GM23338 (cell line): ENCODE measurements at regions not wholly inside any gene's neighbourhood (a gene's known extent, or its start where the extent isn't known, plus 50 kb on each side); places are given as distances from the start of the nearest gene placed in this dataset.

Experiments
- ATAC-seq: fragments of 200-7000 bp; cut with Tn5 transposase; 3 replicates; pipeline ENCODE4 v1.9.1; 2020
- DNase-seq: peaks from one replicate; pipeline ENCODE4 v3.0.0-alpha.2; 2015; ENCODE audit warnings: low spot score
- H2AFZ ChIP-seq: fragments of 200-600 bp; sonication (generic); 2 replicates; pipeline ENCODE4 v1.8.0; 2016; ENCODE audit warnings: antibody characterized with exemption, mild to moderate bottlenecking, moderate library complexity
- H3F3A ChIP-seq: fragments of 200-600 bp; sonication (generic); replicated peaks from 2 replicates; pipeline ENCODE4 v1.8.0; 2017; ENCODE audit warnings: antibody characterized with exemption, mixed run types, low read depth
- H3K27ac ChIP-seq: fragments of 200-600 bp; sonication (generic); 2 replicates; pipeline ENCODE4 v1.6.1; 2016; ENCODE audit warnings: low read depth
- H3K27me3 ChIP-seq: fragments of 200-600 bp; sonication (generic); 2 replicates; pipeline ENCODE4 v1.8.0; 2016; ENCODE audit warnings: mild to moderate bottlenecking, mixed run types, moderate library complexity; ENCODE audit not compliant: insufficient read depth
- H3K36me3 ChIP-seq: fragments of 200-600 bp; sonication (generic); 2 replicates; pipeline ENCODE4 v1.8.0; 2016; ENCODE audit warnings: mild to moderate bottlenecking; ENCODE audit not compliant: insufficient read depth
- H3K4me1 ChIP-seq: fragments of 200-600 bp; sonication (generic); 2 replicates; pipeline ENCODE4 v1.8.0; 2016; ENCODE audit warnings: mild to moderate bottlenecking, moderate library complexity; ENCODE audit not compliant: insufficient read depth
- H3K4me2 ChIP-seq: fragments of 200-600 bp; sonication (generic); 2 replicates; pipeline ENCODE4 v1.7.1; 2017; ENCODE audit warnings: mixed run types
- H3K4me3 ChIP-seq: fragments of 200-600 bp; sonication (generic); 2 replicates; pipeline ENCODE4 v1.6.1; 2016; ENCODE audit warnings: mixed run types
- H3K79me2 ChIP-seq: fragments of 200-600 bp; sonication (generic); replicated peaks from 2 replicates; pipeline ENCODE4 v1.8.0; 2017; ENCODE audit warnings: mild to moderate bottlenecking; ENCODE audit not compliant: insufficient read depth
- H3K9me2 ChIP-seq: fragments of 200-600 bp; sonication (generic); 2 replicates; pipeline ENCODE4 v1.8.0; 2017; ENCODE audit not compliant: insufficient read depth
- H4K20me1 ChIP-seq: fragments of 200-600 bp; sonication (generic); replicated peaks from 2 replicates; pipeline ENCODE4 v1.8.0; 2017; ENCODE audit warnings: mild to moderate bottlenecking; ENCODE audit not compliant: insufficient read depth
- H3K27ac Mint-ChIP-seq: 2 replicates; pipeline ENCODE4 v1.8.0; 2020; ENCODE audit warnings: inconsistent platforms, mild to moderate bottlenecking, moderate library complexity, mixed read lengths
- H3K27me3 Mint-ChIP-seq: 3 replicates; pipeline ENCODE4 v1.8.0; 2022; ENCODE audit warnings: low read depth, mild to moderate bottlenecking, moderate library complexity, mixed read lengths, inconsistent platforms; ENCODE audit not compliant: insufficient read depth, poor library complexity
- H3K36me3 Mint-ChIP-seq: 3 replicates; pipeline ENCODE4 v1.8.0; 2021; ENCODE audit warnings: low read depth, mild to moderate bottlenecking, inconsistent platforms, moderate library complexity, mixed read lengths
- H3K4me1 Mint-ChIP-seq: 3 replicates; pipeline ENCODE4 v1.8.0; 2020; ENCODE audit warnings: mild to moderate bottlenecking, inconsistent platforms, mixed read lengths
- H3K4me3 Mint-ChIP-seq: 3 replicates; pipeline ENCODE4 v1.8.0; 2021; ENCODE audit warnings: moderate library complexity, mild to moderate bottlenecking, inconsistent platforms, mixed read lengths
- H3K9me3 Mint-ChIP-seq: 3 replicates; pipeline ENCODE4 v1.8.0; 2020; ENCODE audit warnings: moderate library complexity, mild to moderate bottlenecking, inconsistent platforms, mixed read lengths
- CREB1 ChIP-seq: fragments of 250-450 bp; sonication (Bioruptor Pico); IDR thresholded peaks from 2 replicates; pipeline ENCODE4 v1.5.0; 2020; ENCODE audit warnings: low read depth, mild to moderate bottlenecking, moderate library complexity
- EZH2 ChIP-seq: fragments of 200-600 bp; sonication (generic); IDR thresholded peaks from one replicate; pipeline ENCODE4 v1.8.0; 2017; ENCODE audit warnings: antibody characterized with exemption, mild to moderate bottlenecking, low read depth; ENCODE audit not compliant: unreplicated experiment
- EZH2phosphoT487 ChIP-seq: fragments of 200-600 bp; sonication (generic); IDR thresholded peaks from one replicate; pipeline ENCODE4 v1.8.1; 2018; ENCODE audit warnings: antibody characterized with exemption; ENCODE audit not compliant: unreplicated experiment
- JUNB ChIP-seq: IDR thresholded peaks from one replicate; pipeline ENCODE4 v1.6.1; 2016; ENCODE audit warnings: antibody characterized with exemption; ENCODE audit not compliant: unreplicated experiment
- NANOG ChIP-seq: IDR thresholded peaks from 2 replicates; pipeline ENCODE4 v1.6.1; 2016; ENCODE audit warnings: antibody characterized with exemption, borderline replicate concordance
- POLR2AphosphoS5 ChIP-seq: IDR thresholded peaks from 2 replicates; pipeline ENCODE4 v1.6.1; 2016; ENCODE audit warnings: antibody characterized with exemption, low read depth
- STAT1 ChIP-seq: IDR thresholded peaks from one replicate; pipeline ENCODE4 v1.6.1; 2016; ENCODE audit warnings: antibody characterized with exemption; ENCODE audit not compliant: unreplicated experiment
- ZNF114 ChIP-seq: fragments of 250-450 bp; sonication (Bioruptor Pico); IDR thresholded peaks from 2 replicates; pipeline ENCODE4 v1.5.0; 2020; ENCODE audit warnings: mild to moderate bottlenecking, moderate library complexity
- ZNF331 ChIP-seq: fragments of 250-450 bp; sonication (Bioruptor Pico); IDR thresholded peaks from 2 replicates; pipeline ENCODE4 v1.5.0; 2020; ENCODE audit warnings: low read depth, mild to moderate bottlenecking, moderate library complexity
- TF ChIP-seq, protein P1 (sequence below), 2 experiments: fragments of 200-600 bp in 1 of 2; sonication (generic) in 1 of 2; conservative IDR thresholded peaks; 2 replicates each; pipeline versions ENCODE4 v1.5.1 to v1.6.1; 2016 to 2017; ENCODE audit warnings: antibody characterized with exemption in 2 of 2, low read depth in 2 of 2, mild to moderate bottlenecking in 2 of 2, moderate library complexity in 1 of 2
- TF ChIP-seq, protein P2 (sequence below): IDR thresholded peaks from one replicate; pipeline ENCODE4 v1.6.1; 2018; ENCODE audit warnings: antibody characterized with exemption; ENCODE audit not compliant: unreplicated experiment
- TF ChIP-seq, protein P3 (sequence below): fragments of 250-450 bp; sonication (Bioruptor Pico); IDR thresholded peaks from 2 replicates; pipeline ENCODE4 v1.5.0; 2020; ENCODE audit warnings: mild to moderate bottlenecking, moderate library complexity

DNA sequence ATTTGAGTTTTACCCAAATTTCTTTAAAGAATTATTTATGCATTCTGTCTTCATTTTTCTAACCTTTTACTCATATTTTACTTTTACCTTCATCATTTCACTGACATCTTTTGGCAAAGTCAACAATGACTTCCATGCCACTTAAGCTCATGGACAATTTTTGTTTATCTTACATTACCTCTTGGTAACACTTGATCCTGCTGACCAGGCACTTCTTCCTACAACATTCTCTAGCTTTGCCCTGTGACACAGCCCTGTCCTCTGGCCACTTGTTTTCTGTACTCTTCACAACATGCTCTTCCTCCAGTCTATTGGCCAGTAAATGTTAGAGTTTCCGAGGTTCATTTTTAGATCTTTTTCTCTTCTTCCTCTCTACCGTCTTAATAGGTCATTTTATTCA is 377.2 kb downstream of the SUCLA2 start (continued):
- TF ChIP-seq NANOG (no peak), CREB1 (CRISPR knock-in tag) (no peak), STAT1 (no peak)
- TF ChIP-seq, protein P1, sequence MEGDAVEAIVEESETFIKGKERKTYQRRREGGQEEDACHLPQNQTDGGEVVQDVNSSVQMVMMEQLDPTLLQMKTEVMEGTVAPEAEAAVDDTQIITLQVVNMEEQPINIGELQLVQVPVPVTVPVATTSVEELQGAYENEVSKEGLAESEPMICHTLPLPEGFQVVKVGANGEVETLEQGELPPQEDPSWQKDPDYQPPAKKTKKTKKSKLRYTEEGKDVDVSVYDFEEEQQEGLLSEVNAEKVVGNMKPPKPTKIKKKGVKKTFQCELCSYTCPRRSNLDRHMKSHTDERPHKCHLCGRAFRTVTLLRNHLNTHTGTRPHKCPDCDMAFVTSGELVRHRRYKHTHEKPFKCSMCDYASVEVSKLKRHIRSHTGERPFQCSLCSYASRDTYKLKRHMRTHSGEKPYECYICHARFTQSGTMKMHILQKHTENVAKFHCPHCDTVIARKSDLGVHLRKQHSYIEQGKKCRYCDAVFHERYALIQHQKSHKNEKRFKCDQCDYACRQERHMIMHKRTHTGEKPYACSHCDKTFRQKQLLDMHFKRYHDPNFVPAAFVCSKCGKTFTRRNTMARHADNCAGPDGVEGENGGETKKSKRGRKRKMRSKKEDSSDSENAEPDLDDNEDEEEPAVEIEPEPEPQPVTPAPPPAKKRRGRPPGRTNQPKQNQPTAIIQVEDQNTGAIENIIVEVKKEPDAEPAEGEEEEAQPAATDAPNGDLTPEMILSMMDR (conservative IDR thresholded peaks at IDR 0.05; ENCODE audit: low read depth in 2 of 2): no peak

DNA sequence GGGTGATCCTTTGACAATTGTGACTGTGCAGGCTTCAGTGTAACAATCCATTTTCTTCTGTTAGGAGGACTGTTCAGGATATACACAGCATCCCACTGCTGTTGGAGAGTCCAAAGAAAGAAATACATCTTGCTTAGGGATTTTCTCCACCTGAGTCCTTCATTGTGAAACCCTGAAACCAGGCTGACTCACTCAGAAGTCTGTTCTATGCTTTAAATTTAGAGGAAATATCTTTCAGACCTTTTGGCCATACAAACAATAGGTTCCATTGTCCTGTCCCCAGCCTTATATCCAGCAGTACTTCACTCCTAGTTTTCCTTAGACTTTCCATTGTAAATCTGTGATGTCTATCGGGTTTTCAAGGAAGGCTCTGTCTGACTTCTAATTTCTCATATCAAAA is 379.1 kb downstream of the SUCLA2 start:
- H2AFZ ChIP-seq: no peak overlapping the region
- no peaks in the 10 kb centered on the region for H3K4me1 ChIP-seq
- H4K20me1 ChIP-seq: no peaks in the 10 kb centered on the region
- H3K4me1 Mint-ChIP-seq: no peaks in the 10 kb centered on the region
- TF ChIP-seq NANOG: no peak
- TF ChIP-seq, protein P1 (conservative IDR thresholded peaks at IDR 0.05; ENCODE audit: low read depth in 2 of 2): no peak
- TF ChIP-seq POLR2AphosphoS5: no peak
- no peak for TF ChIP-seq STAT1
- TF ChIP-seq, protein P2, sequence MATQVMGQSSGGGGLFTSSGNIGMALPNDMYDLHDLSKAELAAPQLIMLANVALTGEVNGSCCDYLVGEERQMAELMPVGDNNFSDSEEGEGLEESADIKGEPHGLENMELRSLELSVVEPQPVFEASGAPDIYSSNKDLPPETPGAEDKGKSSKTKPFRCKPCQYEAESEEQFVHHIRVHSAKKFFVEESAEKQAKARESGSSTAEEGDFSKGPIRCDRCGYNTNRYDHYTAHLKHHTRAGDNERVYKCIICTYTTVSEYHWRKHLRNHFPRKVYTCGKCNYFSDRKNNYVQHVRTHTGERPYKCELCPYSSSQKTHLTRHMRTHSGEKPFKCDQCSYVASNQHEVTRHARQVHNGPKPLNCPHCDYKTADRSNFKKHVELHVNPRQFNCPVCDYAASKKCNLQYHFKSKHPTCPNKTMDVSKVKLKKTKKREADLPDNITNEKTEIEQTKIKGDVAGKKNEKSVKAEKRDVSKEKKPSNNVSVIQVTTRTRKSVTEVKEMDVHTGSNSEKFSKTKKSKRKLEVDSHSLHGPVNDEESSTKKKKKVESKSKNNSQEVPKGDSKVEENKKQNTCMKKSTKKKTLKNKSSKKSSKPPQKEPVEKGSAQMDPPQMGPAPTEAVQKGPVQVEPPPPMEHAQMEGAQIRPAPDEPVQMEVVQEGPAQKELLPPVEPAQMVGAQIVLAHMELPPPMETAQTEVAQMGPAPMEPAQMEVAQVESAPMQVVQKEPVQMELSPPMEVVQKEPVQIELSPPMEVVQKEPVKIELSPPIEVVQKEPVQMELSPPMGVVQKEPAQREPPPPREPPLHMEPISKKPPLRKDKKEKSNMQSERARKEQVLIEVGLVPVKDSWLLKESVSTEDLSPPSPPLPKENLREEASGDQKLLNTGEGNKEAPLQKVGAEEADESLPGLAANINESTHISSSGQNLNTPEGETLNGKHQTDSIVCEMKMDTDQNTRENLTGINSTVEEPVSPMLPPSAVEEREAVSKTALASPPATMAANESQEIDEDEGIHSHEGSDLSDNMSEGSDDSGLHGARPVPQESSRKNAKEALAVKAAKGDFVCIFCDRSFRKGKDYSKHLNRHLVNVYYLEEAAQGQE: no peak
- no peak for TF ChIP-seq ZNF114 (CRISPR knock-in tag)
- no peak for TF ChIP-seq CREB1 (CRISPR knock-in tag)
- no peak for TF ChIP-seq JUNB
- TF ChIP-seq EZH2phosphoT487: no peak
- TF ChIP-seq, protein P3, sequence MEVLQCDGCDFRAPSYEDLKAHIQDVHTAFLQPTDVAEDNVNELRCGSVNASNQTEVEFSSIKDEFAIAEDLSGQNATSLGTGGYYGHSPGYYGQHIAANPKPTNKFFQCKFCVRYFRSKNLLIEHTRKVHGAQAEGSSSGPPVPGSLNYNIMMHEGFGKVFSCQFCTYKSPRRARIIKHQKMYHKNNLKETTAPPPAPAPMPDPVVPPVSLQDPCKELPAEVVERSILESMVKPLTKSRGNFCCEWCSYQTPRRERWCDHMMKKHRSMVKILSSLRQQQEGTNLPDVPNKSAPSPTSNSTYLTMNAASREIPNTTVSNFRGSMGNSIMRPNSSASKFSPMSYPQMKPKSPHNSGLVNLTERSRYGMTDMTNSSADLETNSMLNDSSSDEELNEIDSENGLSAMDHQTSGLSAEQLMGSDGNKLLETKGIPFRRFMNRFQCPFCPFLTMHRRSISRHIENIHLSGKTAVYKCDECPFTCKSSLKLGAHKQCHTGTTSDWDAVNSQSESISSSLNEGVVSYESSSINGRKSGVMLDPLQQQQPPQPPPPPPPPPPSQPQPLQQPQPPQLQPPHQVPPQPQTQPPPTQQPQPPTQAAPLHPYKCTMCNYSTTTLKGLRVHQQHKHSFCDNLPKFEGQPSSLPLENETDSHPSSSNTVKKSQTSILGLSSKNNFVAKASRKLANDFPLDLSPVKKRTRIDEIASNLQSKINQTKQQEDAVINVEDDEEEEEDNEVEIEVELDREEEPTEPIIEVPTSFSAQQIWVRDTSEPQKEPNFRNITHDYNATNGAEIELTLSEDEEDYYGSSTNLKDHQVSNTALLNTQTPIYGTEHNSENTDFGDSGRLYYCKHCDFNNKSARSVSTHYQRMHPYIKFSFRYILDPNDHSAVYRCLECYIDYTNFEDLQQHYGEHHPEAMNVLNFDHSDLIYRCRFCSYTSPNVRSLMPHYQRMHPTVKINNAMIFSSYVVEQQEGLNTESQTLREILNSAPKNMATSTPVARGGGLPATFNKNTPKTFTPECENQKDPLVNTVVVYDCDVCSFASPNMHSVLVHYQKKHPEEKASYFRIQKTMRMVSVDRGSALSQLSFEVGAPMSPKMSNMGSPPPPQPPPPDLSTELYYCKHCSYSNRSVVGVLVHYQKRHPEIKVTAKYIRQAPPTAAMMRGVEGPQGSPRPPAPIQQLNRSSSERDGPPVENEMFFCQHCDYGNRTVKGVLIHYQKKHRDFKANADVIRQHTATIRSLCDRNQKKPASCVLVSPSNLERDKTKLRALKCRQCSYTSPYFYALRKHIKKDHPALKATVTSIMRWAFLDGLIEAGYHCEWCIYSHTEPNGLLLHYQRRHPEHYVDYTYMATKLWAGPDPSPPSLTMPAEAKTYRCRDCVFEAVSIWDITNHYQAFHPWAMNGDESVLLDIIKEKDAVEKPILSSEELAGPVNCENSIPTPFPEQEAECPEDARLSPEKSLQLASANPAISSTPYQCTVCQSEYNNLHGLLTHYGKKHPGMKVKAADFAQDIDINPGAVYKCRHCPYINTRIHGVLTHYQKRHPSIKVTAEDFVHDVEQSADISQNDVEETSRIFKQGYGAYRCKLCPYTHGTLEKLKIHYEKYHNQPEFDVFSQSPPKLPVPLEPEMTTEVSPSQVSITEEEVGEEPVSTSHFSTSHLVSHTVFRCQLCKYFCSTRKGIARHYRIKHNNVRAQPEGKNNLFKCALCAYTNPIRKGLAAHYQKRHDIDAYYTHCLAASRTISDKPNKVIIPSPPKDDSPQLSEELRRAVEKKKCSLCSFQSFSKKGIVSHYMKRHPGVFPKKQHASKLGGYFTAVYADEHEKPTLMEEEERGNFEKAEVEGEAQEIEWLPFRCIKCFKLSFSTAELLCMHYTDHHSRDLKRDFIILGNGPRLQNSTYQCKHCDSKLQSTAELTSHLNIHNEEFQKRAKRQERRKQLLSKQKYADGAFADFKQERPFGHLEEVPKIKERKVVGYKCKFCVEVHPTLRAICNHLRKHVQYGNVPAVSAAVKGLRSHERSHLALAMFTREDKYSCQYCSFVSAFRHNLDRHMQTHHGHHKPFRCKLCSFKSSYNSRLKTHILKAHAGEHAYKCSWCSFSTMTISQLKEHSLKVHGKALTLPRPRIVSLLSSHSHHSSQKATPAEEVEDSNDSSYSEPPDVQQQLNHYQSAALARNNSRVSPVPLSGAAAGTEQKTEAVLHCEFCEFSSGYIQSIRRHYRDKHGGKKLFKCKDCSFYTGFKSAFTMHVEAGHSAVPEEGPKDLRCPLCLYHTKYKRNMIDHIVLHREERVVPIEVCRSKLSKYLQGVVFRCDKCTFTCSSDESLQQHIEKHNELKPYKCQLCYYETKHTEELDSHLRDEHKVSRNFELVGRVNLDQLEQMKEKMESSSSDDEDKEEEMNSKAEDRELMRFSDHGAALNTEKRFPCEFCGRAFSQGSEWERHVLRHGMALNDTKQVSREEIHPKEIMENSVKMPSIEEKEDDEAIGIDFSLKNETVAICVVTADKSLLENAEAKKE (CRISPR knock-in tag): no peak
- TF ChIP-seq EZH2: no peak
- TF ChIP-seq ZNF331 (CRISPR knock-in tag): no peak
- H3K4me2 ChIP-seq: no peak overlapping the region
- H3K4me3 Mint-ChIP-seq: no peak overlapping the region
- no peaks in the 10 kb centered on the region for H3K36me3 Mint-ChIP-seq
- ATAC-seq (no peak), DNase-seq (no peak)
- H3K27me3 ChIP-seq: no peaks in the 10 kb centered on the region
- H3K36me3 ChIP-seq: no peaks in the 10 kb centered on the region
- no peaks in the 10 kb centered on the region; the same call in 1 of the 2 replicates for H3K9me2 ChIP-seq
- H3K27ac Mint-ChIP-seq: no peak overlapping the region
- H3F3A ChIP-seq: no peaks in the 10 kb centered on the region
- no peaks in the 10 kb centered on the region for H3K79me2 ChIP-seq
- H3K9me3 Mint-ChIP-seq: peaks cover 6% of the 10 kb centered on the region
- no peaks in the 10 kb centered on the region for H3K27me3 Mint-ChIP-seq
- no peak overlapping the region for H3K4me3 ChIP-seq
- H3K27ac ChIP-seq: no peak overlapping the region
